Gastrocnemius medialis (tissue), 4 donors: ENCODE measurements at regions not wholly inside any gene's neighbourhood (a gene's known extent, or its start where the extent isn't known, plus 50 kb on each side); places are given as distances from the start of the nearest gene placed in this dataset.

Experiments used
- ATAC-seq, 2 donors: fragments of 150-250 bp; one replicate each; pipeline ENCODE4 v1.9.1; 2016
- DNase-seq, 2 donors: peaks; one replicate each; pipeline ENCODE4 v3.0.0-alpha.2; 2019
- H3K27ac ChIP-seq, 4 donors: fragments of 200-600 bp; sonication (generic); 1 replicate in 1 of 4; 2 replicates in 3 of 4; pipeline ENCODE4 v1.5.1; 2016 to 2018; ENCODE audit warnings: mild to moderate bottlenecking in 2 of 4, moderate library complexity in 1 of 4
- H3K27me3 ChIP-seq, 3 donors: fragments of 200-600 bp; sonication (generic) in 2 of 3; 1 replicate in 1 of 3; 2 replicates in 2 of 3; pipeline versions ENCODE4 v1.5.1 to v1.6.0; 2016 to 2019; ENCODE audit warnings: mild to moderate bottlenecking in 1 of 3, moderate library complexity in 1 of 3
- H3K36me3 ChIP-seq, 2 donors: fragments of 200-600 bp; sonication (generic) in 1 of 2; one replicate each; pipeline ENCODE4 v1.5.1; 2017 to 2018
- H3K4me1 ChIP-seq, 2 donors: fragments of 200-600 bp; sonication (generic) in 1 of 2; one replicate each; pipeline ENCODE4 v1.5.1; 2016 to 2017; ENCODE audit warnings: mild to moderate bottlenecking in 2 of 2
- H3K4me3 ChIP-seq, 4 donors: fragments of 200-600 bp; sonication (generic) in 3 of 4; 1 replicate in 1 of 4; 2 replicates in 3 of 4; pipeline ENCODE4 v1.5.1; 2016 to 2019; ENCODE audit warnings: mild to moderate bottlenecking in 2 of 4
- H3K9me3 ChIP-seq, 3 donors: fragments of 200-600 bp; sonication (generic) in 2 of 3; 1 replicate in 1 of 3; 2 replicates in 2 of 3; pipeline ENCODE4 v1.5.1; 2016 to 2019
- POLR2A ChIP-seq, 2 donors: fragments of 450-650 bp; IDR thresholded peaks; one replicate each; pipeline ENCODE4 v1.6.1; 2017; ENCODE audit warnings: antibody characterized with exemption in 2 of 2, mild to moderate bottlenecking in 2 of 2, moderate library complexity in 2 of 2
- in situ Hi-C, 4 donors: fragments of 200-750 bp; cut with MboI; loops; one replicate each; pipeline versions ENCODE4 v1.15.0 to v1.8.0; 2017; ENCODE audit warnings: low sequenced_read_pairs in 4 of 4
- intact Hi-C: fragments of 100-400 bp; cut with DNase I; formaldehyde crosslinking; loops from one replicate; pipeline ENCODE4 v1.15.1; 2023; ENCODE audit warnings: low total_unique reads
- TF ChIP-seq, protein P1 (sequence below), 5 experiments: fragments of 450-650 bp in 3 of 5; fragments of 200-600 bp in 2 of 5; sonication (generic) in 2 of 5; IDR thresholded peaks in 4 of 5; conservative IDR thresholded peaks in 1 of 5; 1 replicate in 4 of 5; 2 replicates in 1 of 5; pipeline ENCODE4 v1.5.1; 2016 to 2019; ENCODE audit warnings: antibody characterized with exemption in 5 of 5, mild to moderate bottlenecking in 3 of 5, moderate library complexity in 3 of 5

DNA sequence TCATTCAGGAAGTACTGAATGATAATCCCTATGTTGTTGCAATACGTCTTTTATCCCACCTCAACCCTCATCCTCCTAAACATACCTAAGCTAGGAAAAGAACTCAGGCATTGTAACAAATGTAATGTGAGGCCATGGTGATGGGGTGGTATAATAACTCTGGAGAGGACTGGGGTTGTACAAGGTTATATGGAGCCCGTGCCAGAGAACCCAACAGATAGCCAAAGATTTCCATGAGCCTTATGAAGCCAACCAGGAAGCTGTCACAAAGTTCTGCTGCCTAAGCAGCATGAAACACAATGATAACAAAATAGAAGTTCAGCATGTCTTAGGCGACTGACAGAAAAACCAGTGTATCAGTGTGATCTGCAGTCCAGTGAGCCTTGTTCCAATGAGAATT is 394.1 kb upstream of the NBEA start:
- H3K4me1 ChIP-seq, result no peaks in the 10 kb centered on the region
- no peaks in the 10 kb centered on the region for H3K36me3 ChIP-seq
- no peaks in the 10 kb centered on the region for H3K9me3 ChIP-seq
- intact Hi-C loops, result no loop called here
- no peak overlapping the region for H3K27ac ChIP-seq
- in situ Hi-C loops, result no loop called here
- ATAC-seq (no peak), DNase-seq (no peak)
- TF ChIP-seq, protein P1, sequence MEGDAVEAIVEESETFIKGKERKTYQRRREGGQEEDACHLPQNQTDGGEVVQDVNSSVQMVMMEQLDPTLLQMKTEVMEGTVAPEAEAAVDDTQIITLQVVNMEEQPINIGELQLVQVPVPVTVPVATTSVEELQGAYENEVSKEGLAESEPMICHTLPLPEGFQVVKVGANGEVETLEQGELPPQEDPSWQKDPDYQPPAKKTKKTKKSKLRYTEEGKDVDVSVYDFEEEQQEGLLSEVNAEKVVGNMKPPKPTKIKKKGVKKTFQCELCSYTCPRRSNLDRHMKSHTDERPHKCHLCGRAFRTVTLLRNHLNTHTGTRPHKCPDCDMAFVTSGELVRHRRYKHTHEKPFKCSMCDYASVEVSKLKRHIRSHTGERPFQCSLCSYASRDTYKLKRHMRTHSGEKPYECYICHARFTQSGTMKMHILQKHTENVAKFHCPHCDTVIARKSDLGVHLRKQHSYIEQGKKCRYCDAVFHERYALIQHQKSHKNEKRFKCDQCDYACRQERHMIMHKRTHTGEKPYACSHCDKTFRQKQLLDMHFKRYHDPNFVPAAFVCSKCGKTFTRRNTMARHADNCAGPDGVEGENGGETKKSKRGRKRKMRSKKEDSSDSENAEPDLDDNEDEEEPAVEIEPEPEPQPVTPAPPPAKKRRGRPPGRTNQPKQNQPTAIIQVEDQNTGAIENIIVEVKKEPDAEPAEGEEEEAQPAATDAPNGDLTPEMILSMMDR (IDR thresholded peaks at IDR 0.05 in 4 of 5, conservative IDR thresholded peaks at IDR 0.05 in 1 of 5), result no peak
- TF ChIP-seq POLR2A (IDR thresholded peaks at IDR 0.05), result no peak
- H3K27me3 ChIP-seq, result no peaks in the 10 kb centered on the region
- H3K4me3 ChIP-seq, result no peak overlapping the region

DNA sequence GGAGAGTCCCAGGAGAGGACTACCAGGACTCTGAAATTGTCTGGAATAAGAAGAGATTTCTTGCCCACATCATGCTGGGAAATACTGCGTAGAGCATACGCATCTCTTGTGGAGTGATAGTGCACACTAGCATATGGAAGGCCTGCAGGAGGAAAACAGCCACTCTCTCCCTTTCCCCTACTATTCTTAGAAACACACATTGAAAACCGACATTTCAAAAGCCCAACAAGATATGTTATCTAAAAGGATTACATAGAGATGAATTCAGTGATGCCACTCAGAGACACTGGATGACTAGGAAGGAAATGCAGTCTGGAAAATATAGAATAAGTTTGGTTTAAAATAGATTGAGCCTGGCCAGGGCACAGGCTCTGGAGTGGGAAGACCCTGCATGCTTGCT is 388.7 kb upstream of the NBEA start:
- TF ChIP-seq, protein P1 (IDR thresholded peaks at IDR 0.05 in 4 of 5, conservative IDR thresholded peaks at IDR 0.05 in 1 of 5), result no peak
- no peak for TF ChIP-seq POLR2A (IDR thresholded peaks at IDR 0.05)
- H3K27me3 ChIP-seq, result no peaks in the 10 kb centered on the region
- in situ Hi-C loops, result no loop called here

DNA sequence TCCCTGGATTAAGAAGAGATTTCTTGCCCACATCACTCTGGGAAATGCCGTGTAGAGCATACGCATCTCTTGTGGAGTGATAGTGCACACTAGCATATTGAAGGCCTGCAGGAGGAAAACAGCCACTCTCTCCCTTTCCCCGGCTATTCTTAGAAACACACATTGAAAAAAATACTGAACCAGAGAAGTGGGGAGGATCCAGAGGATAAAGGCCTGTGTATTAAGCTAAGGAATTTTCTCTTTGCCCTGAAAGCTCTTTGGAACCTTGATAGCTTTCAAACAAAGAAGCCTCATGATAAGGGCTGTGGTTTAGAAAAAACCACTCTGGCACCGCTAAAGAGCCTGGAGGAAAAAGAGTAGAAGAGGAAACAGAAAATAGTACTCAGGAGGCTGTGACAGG is 386.1 kb upstream of the NBEA start:
- Histone ChIP-seq H3K4me3 (no peak overlapping the region), H3K36me3 (no peaks in the 10 kb centered on the region), H3K27me3 (no peaks in the 10 kb centered on the region), H3K9me3 (no peaks in the 10 kb centered on the region), H3K27ac (no peak overlapping the region), H3K4me1 (no peaks in the 10 kb centered on the region)
- DNase-seq (no peak), ATAC-seq (no peak)
- intact Hi-C loops, result no loop called here
- TF ChIP-seq POLR2A (IDR thresholded peaks at IDR 0.05), result no peak
- TF ChIP-seq, protein P1 (IDR thresholded peaks at IDR 0.05 in 4 of 5, conservative IDR thresholded peaks at IDR 0.05 in 1 of 5), result no peak
- in situ Hi-C loops, result no loop called here

More for the DNA sequence above, 388.7 kb upstream of the NBEA start:
- H3K27ac ChIP-seq, result no peak overlapping the region
- no peaks in the 10 kb centered on the region for H3K36me3 ChIP-seq
- no peak overlapping the region for H3K4me3 ChIP-seq
- no peaks in the 10 kb centered on the region for H3K9me3 ChIP-seq
- ATAC-seq (no peak), DNase-seq (no peak)
- H3K4me1 ChIP-seq, result no peaks in the 10 kb centered on the region
- intact Hi-C loops, result no loop called here

DNA sequence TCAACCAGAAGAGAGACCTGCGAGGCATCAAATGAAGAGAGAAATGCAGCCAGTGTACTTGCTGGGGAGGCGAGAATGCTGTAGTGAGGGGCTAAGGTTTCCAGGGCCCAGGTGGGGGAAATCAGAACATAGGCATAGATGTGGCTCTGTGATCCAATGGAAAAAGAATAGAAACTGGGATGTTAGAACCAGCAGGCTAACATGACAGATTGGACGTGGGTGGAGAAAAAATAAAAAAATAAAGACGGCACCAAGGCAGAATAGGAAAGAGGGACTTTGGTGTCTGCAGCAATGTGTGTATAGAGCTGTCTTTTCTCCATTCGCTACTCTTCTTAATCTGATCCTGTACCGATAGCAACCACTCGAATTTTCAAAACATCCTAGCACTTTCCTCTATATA is 381.0 kb upstream of the NBEA start:
- intact Hi-C loops, result no loop called here
- DNase-seq (no peak), ATAC-seq (no peak)
- no peak overlapping the region for H3K4me3 ChIP-seq
- H3K27me3 ChIP-seq, result no peaks in the 10 kb centered on the region
- H3K4me1 ChIP-seq, result no peaks in the 10 kb centered on the region
- no peaks in the 10 kb centered on the region for H3K9me3 ChIP-seq
- no peak for TF ChIP-seq POLR2A (IDR thresholded peaks at IDR 0.05)
- TF ChIP-seq, protein P1 (IDR thresholded peaks at IDR 0.05 in 4 of 5, conservative IDR thresholded peaks at IDR 0.05 in 1 of 5), result no peak
- in situ Hi-C loops, result no loop called here
- H3K36me3 ChIP-seq, result no peaks in the 10 kb centered on the region
- no peak overlapping the region for H3K27ac ChIP-seq

DNA sequence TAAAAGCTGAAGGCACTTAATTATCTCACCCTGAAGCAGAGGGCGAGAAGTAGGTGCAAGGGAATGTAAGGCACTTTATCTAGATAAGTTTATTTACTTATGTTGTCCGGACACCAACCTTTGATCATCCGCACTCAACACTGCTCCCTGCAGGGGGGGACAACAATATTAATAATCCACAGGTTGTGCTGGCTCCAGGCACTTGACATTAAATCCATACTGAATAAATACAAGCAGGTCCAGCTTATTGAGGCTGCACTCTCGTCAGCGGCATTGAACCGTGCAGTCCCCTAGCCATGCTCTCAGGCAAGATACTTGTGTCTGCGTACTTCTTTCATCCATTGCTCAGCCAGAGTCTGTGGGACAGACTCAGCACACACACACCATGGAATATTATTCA is 374.5 kb upstream of the NBEA start:
- Histone ChIP-seq H3K27ac (no peak overlapping the region), H3K9me3 (no peaks in the 10 kb centered on the region), H3K4me1 (no peaks in the 10 kb centered on the region), H3K4me3 (no peak overlapping the region), H3K36me3 (no peaks in the 10 kb centered on the region), H3K27me3 (no peaks in the 10 kb centered on the region)
- no peak for DNase-seq
- no peak for ATAC-seq
- TF ChIP-seq POLR2A (IDR thresholded peaks at IDR 0.05), result no peak
- TF ChIP-seq, protein P1 (IDR thresholded peaks at IDR 0.05 in 4 of 5, conservative IDR thresholded peaks at IDR 0.05 in 1 of 5), result no peak
- intact Hi-C loops, result no loop called here
- in situ Hi-C loops, result no loop called here
